ENCODE measurements at regions not wholly inside any gene's neighbourhood (a gene's known extent, or its start where the extent isn't known, plus 50 kb on each side); places are given as distances from the start of the nearest gene placed in this dataset.

DNA sequence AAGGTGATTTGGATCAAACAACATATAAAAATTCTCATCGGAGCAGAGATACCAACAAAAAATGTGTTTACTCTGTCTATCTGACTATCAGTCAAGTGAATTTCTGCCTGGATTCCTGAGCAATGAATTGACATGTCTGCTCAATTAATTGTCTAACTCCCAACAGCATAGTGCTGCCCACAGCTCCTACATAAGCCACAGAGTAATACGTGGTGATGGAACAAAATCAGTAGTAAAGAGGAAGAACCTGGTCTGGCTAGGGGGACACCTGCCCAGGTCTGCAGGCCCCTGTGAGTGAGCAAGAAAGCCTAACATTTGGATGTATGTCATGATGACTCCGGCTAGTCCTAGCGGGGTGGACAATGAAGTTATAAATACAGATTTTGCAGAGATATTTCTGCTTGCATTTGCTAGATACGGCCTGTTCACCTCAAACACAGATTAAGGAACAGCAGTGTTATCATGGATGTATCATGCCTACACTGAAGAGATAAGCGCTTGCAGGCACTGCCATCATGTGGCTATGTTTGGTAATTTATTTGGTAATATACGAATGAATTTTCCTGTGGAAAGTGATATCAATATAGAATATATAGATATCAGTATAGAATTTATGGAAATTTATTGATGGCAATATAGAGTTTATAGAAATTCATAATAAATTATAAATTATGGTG lies 69.6 kb upstream of the LRRC8B start:
- CTCF ChIA-PET, result interaction anchor here (0.6 to 1.8 kb wide), 3 partner anchors 90 to 369 kb away, joined by 3 to 7 read pairs (median 4); no protein-coding TSS in a partner anchor
- peak; percentile 28 for DNase-seq (ENCODE audit: low spot score)
- TF ChIP-seq, protein P1, sequence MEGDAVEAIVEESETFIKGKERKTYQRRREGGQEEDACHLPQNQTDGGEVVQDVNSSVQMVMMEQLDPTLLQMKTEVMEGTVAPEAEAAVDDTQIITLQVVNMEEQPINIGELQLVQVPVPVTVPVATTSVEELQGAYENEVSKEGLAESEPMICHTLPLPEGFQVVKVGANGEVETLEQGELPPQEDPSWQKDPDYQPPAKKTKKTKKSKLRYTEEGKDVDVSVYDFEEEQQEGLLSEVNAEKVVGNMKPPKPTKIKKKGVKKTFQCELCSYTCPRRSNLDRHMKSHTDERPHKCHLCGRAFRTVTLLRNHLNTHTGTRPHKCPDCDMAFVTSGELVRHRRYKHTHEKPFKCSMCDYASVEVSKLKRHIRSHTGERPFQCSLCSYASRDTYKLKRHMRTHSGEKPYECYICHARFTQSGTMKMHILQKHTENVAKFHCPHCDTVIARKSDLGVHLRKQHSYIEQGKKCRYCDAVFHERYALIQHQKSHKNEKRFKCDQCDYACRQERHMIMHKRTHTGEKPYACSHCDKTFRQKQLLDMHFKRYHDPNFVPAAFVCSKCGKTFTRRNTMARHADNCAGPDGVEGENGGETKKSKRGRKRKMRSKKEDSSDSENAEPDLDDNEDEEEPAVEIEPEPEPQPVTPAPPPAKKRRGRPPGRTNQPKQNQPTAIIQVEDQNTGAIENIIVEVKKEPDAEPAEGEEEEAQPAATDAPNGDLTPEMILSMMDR (IDR thresholded peaks at IDR 0.05), result peak; percentile 54; the same call in 1 of the 2 replicates
- TF ChIP-seq RELA (CRISPR knock-in tag; IDR thresholded peaks at IDR 0.05; ENCODE audit: borderline replicate concordance) (no peak), FOXP1 (CRISPR knock-in tag; IDR thresholded peaks at IDR 0.05; ENCODE audit: borderline replicate concordance) (no peak)
- Mint-ChIP-seq H3K27ac (no peak overlapping the region), H3K36me3 (no peaks in the 10 kb centered on the region), H3K27me3 (ENCODE audit: low read depth) (no peaks in the 10 kb centered on the region), H3K4me3 (no peak overlapping the region), H3K9me3 (no peaks in the 10 kb centered on the region), H3K4me1 (peaks cover 11% of the 10 kb centered on the region)
- ATAC-seq, result peak; percentile 54
- POLR2A ChIA-PET, result no interaction called here

DNA sequence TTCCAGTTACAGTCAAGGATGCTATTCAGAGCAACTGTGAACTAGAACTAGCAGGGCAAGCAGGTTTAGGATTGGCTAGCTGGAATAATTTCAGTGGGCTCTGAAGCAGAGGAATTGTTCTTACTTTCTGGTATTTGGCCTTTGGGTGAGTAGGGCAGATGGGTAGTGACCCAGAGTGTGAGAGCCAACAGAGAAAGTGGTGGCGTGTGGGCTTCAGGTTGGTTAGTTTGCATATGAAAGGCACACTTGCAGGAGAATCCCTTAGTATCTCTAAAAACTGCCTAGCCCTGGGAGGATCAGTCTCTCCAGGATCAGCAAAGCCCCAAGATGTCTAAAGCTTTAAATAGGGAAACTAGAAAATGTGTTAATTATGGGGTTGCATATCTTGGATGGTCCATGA lies 67.6 kb upstream of the LRRC8B start:
- Mint-ChIP-seq H3K27ac (no peak overlapping the region; the same call in 1 of the 2 replicates), H3K36me3 (no peaks in the 10 kb centered on the region), H3K4me3 (no peak overlapping the region), H3K4me1 (peaks cover 11% of the 10 kb centered on the region), H3K9me3 (no peaks in the 10 kb centered on the region), H3K27me3 (ENCODE audit: low read depth) (no peaks in the 10 kb centered on the region)
- ATAC-seq (peak; percentile 93), DNase-seq (ENCODE audit: low spot score) (peak; percentile 19)
- ChIA-PET CTCF (interaction anchor here (0.6 to 2.4 kb wide), 4 partner anchors 98 to 371 kb away, joined by 4 to 11 read pairs (median 5); no protein-coding TSS in a partner anchor), POLR2A (no interaction called here)
- TF ChIP-seq NFYB (CRISPR knock-in tag; conservative IDR thresholded peaks at IDR 0.05; ENCODE audit: low read depth) (no peak), FOXP1 (CRISPR knock-in tag; IDR thresholded peaks at IDR 0.05; ENCODE audit: borderline replicate concordance) (no peak), MXD4 (CRISPR knock-in tag; IDR thresholded peaks at IDR 0.05; ENCODE audit: borderline replicate concordance) (no peak), E2F4 (CRISPR knock-in tag; IDR thresholded peaks at IDR 0.05; ENCODE audit: borderline replicate concordance, low read depth) (no peak), HMGA2 (CRISPR knock-in tag; IDR thresholded peaks at IDR 0.05) (no peak), TP53 (CRISPR knock-in tag; IDR thresholded peaks at IDR 0.05) (no peak), NR2C2 (CRISPR knock-in tag; IDR thresholded peaks at IDR 0.05) (no peak), FOXK1 (CRISPR knock-in tag; IDR thresholded peaks at IDR 0.05) (no peak), JAZF1 (CRISPR knock-in tag; IDR thresholded peaks at IDR 0.05) (no peak), AFF4 (CRISPR knock-in tag; IDR thresholded peaks at IDR 0.05; ENCODE audit: borderline replicate concordance) (no peak), EMX1 (CRISPR knock-in tag; IDR thresholded peaks at IDR 0.05) (no peak)
- TF ChIP-seq, protein P2, sequence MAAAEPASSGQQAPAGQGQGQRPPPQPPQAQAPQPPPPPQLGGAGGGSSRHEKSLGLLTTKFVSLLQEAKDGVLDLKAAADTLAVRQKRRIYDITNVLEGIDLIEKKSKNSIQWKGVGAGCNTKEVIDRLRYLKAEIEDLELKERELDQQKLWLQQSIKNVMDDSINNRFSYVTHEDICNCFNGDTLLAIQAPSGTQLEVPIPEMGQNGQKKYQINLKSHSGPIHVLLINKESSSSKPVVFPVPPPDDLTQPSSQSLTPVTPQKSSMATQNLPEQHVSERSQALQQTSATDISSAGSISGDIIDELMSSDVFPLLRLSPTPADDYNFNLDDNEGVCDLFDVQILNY (CRISPR knock-in tag; IDR thresholded peaks at IDR 0.05), result no peak
- TF ChIP-seq, protein P3, sequence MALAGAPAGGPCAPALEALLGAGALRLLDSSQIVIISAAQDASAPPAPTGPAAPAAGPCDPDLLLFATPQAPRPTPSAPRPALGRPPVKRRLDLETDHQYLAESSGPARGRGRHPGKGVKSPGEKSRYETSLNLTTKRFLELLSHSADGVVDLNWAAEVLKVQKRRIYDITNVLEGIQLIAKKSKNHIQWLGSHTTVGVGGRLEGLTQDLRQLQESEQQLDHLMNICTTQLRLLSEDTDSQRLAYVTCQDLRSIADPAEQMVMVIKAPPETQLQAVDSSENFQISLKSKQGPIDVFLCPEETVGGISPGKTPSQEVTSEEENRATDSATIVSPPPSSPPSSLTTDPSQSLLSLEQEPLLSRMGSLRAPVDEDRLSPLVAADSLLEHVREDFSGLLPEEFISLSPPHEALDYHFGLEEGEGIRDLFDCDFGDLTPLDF (CRISPR knock-in tag; IDR thresholded peaks at IDR 0.05), result no peak
- TF ChIP-seq, protein P4, sequence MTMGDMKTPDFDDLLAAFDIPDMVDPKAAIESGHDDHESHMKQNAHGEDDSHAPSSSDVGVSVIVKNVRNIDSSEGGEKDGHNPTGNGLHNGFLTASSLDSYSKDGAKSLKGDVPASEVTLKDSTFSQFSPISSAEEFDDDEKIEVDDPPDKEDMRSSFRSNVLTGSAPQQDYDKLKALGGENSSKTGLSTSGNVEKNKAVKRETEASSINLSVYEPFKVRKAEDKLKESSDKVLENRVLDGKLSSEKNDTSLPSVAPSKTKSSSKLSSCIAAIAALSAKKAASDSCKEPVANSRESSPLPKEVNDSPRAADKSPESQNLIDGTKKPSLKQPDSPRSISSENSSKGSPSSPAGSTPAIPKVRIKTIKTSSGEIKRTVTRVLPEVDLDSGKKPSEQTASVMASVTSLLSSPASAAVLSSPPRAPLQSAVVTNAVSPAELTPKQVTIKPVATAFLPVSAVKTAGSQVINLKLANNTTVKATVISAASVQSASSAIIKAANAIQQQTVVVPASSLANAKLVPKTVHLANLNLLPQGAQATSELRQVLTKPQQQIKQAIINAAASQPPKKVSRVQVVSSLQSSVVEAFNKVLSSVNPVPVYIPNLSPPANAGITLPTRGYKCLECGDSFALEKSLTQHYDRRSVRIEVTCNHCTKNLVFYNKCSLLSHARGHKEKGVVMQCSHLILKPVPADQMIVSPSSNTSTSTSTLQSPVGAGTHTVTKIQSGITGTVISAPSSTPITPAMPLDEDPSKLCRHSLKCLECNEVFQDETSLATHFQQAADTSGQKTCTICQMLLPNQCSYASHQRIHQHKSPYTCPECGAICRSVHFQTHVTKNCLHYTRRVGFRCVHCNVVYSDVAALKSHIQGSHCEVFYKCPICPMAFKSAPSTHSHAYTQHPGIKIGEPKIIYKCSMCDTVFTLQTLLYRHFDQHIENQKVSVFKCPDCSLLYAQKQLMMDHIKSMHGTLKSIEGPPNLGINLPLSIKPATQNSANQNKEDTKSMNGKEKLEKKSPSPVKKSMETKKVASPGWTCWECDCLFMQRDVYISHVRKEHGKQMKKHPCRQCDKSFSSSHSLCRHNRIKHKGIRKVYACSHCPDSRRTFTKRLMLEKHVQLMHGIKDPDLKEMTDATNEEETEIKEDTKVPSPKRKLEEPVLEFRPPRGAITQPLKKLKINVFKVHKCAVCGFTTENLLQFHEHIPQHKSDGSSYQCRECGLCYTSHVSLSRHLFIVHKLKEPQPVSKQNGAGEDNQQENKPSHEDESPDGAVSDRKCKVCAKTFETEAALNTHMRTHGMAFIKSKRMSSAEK (CRISPR knock-in tag; IDR thresholded peaks at IDR 0.05; ENCODE audit: borderline replicate concordance), result no peak
- TF ChIP-seq, protein P5, sequence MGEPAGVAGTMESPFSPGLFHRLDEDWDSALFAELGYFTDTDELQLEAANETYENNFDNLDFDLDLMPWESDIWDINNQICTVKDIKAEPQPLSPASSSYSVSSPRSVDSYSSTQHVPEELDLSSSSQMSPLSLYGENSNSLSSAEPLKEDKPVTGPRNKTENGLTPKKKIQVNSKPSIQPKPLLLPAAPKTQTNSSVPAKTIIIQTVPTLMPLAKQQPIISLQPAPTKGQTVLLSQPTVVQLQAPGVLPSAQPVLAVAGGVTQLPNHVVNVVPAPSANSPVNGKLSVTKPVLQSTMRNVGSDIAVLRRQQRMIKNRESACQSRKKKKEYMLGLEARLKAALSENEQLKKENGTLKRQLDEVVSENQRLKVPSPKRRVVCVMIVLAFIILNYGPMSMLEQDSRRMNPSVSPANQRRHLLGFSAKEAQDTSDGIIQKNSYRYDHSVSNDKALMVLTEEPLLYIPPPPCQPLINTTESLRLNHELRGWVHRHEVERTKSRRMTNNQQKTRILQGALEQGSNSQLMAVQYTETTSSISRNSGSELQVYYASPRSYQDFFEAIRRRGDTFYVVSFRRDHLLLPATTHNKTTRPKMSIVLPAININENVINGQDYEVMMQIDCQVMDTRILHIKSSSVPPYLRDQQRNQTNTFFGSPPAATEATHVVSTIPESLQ (CRISPR knock-in tag; IDR thresholded peaks at IDR 0.05), result no peak

Measured in WTC11 (cell line).